MCF 10A (cell line): ENCODE measurements at regions not wholly inside any gene's neighbourhood (a gene's known extent, or its start where the extent isn't known, plus 50 kb on each side); places are given as distances from the start of the nearest gene placed in this dataset.

Source experiments
- BruUV-seq: library from RNA; stranded (reverse); fragments of 400-500 nt; replicated peaks from 2 replicates; lab custom pipeline; 2021; lab: Mats Ljungman, UMichigan
- CTCF ChIA-PET: fragments of 300-600 bp; sonication (Branson Sonifier 250); formaldehyde crosslinking; extraction: SDS; loops from one replicate; lab custom pipeline; 2021; ENCODE audit warnings: antibody characterized with exemption, inconsistent platforms; lab: Yijun Ruan, JAX
- POLR2A ChIA-PET: fragments of 300-600, 350-650 bp; sonication (Branson Sonifier 250); formaldehyde crosslinking; extraction: SDS; loops from one replicate; lab custom pipeline; 2020; ENCODE audit warnings: antibody characterized with exemption, inconsistent platforms; lab: Yijun Ruan, JAX
- DNase-seq: peaks from one replicate; pipeline ENCODE4 v3.0.0-alpha.2; 2018; ENCODE audit not compliant: unreplicated experiment
- H3K27ac Mint-ChIP-seq: one replicate; pipeline ENCODE4 v1.8.0; 2022; ENCODE audit warnings: mild to moderate bottlenecking, low read depth, mixed read lengths; ENCODE audit not compliant: unreplicated experiment
- H3K27me3 Mint-ChIP-seq: one replicate; pipeline ENCODE4 v1.8.0; 2022; ENCODE audit warnings: mixed read lengths; ENCODE audit not compliant: insufficient read depth, unreplicated experiment
- H3K36me3 Mint-ChIP-seq: one replicate; pipeline ENCODE4 v1.8.0; 2022; ENCODE audit warnings: mild to moderate bottlenecking, moderate library complexity, mixed read lengths; ENCODE audit not compliant: insufficient read depth, unreplicated experiment
- H3K4me1 Mint-ChIP-seq: one replicate; pipeline ENCODE4 v1.8.0; 2022; ENCODE audit warnings: mixed read lengths; ENCODE audit not compliant: insufficient read depth, unreplicated experiment
- H3K4me3 Mint-ChIP-seq: one replicate; pipeline ENCODE4 v1.8.0; 2022; ENCODE audit warnings: mild to moderate bottlenecking, moderate library complexity, mixed read lengths; ENCODE audit not compliant: unreplicated experiment
- H3K9me3 Mint-ChIP-seq: one replicate; pipeline ENCODE4 v1.8.0; 2022; ENCODE audit warnings: mixed read lengths; ENCODE audit not compliant: unreplicated experiment
- intact Hi-C: fragments of 100-400 bp; cut with micrococcal nuclease; formaldehyde crosslinking; loops from 2 replicates; pipeline ENCODE4 v1.14.1; 2022
- TF ChIP-seq, protein P1 (sequence below): fragments of 200-600 bp; IDR thresholded peaks from one replicate; pipeline ENCODE4 v1.8.0; 2022; ENCODE audit warnings: antibody characterized with exemption, mild to moderate bottlenecking; ENCODE audit not compliant: unreplicated experiment

DNA sequence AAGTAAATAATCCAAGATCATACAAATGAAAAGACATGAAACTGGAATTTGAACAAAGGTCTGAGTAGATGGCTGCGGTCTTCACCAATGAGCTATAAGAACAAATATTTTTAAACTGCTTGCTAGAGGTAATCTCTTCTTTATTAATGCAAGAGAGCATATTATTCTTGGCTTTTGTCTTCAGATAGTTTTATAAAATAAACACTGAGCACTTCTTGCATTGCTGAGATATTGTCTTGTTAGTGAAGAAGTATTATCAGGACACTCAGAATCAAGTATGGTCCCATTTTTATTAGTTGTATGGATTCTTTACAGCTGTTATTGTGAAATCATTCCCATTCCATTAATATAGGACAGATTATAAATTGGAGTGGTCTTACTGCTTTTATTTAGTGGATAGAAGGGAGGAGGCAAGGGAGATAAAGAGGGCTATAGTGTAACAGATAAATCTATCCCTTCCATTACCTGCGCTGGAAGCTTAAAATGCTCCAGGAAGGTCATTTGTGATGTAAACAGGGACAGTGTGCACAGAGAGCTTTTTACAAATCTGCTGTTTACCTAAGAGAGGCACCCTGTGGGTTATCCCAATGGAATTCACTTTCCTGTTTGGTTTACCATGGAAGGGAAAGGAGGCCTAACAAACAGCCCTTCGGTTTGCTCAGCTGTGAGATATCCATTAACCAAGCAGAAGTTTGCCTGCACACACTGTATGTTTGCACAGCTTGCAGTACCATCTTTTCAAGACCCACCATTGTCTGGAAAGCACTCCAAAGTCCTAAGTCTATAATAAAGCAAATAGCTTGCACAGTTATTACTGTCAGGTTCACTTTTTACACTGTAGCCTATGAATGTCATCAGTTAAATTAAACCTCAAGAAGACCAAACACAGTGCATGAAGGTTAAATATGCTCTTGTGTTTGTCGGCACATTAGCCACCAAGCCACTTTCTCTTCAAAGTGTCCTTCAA, 347.7 kb upstream of the TGFBR2 start:
- TF ChIP-seq, protein P1, sequence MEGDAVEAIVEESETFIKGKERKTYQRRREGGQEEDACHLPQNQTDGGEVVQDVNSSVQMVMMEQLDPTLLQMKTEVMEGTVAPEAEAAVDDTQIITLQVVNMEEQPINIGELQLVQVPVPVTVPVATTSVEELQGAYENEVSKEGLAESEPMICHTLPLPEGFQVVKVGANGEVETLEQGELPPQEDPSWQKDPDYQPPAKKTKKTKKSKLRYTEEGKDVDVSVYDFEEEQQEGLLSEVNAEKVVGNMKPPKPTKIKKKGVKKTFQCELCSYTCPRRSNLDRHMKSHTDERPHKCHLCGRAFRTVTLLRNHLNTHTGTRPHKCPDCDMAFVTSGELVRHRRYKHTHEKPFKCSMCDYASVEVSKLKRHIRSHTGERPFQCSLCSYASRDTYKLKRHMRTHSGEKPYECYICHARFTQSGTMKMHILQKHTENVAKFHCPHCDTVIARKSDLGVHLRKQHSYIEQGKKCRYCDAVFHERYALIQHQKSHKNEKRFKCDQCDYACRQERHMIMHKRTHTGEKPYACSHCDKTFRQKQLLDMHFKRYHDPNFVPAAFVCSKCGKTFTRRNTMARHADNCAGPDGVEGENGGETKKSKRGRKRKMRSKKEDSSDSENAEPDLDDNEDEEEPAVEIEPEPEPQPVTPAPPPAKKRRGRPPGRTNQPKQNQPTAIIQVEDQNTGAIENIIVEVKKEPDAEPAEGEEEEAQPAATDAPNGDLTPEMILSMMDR = no peak
- H3K27ac Mint-ChIP-seq = no peak overlapping the region
- ChIA-PET CTCF (no interaction called here), POLR2A (interaction anchor here (0.6 to 1.3 kb wide), 4 partner anchors 10 to 87 kb away, joined by 3 to 6 read pairs (median 4); no protein-coding TSS in a partner anchor)
- no peaks in the 10 kb centered on the region for H3K9me3 Mint-ChIP-seq
- DNase-seq = no peak
- intact Hi-C loops = no loop called here
- H3K4me1 Mint-ChIP-seq = no peaks in the 10 kb centered on the region
- no peaks in the 10 kb centered on the region for H3K36me3 Mint-ChIP-seq
- BruUV-seq = no TSS peak
- no peak overlapping the region for H3K4me3 Mint-ChIP-seq
- H3K27me3 Mint-ChIP-seq = no peaks in the 10 kb centered on the region

DNA sequence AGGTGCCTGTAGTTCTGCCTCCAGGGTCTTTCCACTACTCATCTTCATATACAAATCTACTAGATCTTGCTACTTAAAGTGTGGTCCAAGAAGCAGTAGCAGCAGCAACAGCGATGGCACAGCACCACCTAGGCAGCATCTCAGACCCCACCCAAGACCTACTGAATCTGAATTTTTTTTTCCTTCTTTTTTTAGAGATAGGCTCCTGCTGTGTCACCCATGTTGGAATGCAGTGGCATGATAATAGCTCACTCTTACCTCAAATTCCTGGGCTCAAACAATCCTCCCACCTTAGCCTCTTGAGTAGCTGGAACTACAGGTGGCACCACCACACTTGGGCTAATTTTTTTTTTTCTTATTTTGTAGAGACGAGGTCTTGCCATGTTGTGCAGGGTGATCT, 346.7 kb upstream of the TGFBR2 start:
- ChIA-PET POLR2A (interaction anchor here (0.7 to 1.3 kb wide), 3 partner anchors 9 to 437 kb away, joined by 4 to 6 read pairs (median 4); no protein-coding TSS in a partner anchor), CTCF (interaction anchor here (0.6 kb wide), 2 partner anchors 61 to 196 kb away, joined by 3 read pairs; no protein-coding TSS in a partner anchor)
- no peak overlapping the region for H3K4me3 Mint-ChIP-seq
- no peak for DNase-seq
- H3K4me1 Mint-ChIP-seq = no peaks in the 10 kb centered on the region
- H3K9me3 Mint-ChIP-seq = no peaks in the 10 kb centered on the region
- H3K36me3 Mint-ChIP-seq = no peaks in the 10 kb centered on the region
- TF ChIP-seq, protein P1 = no peak
- H3K27me3 Mint-ChIP-seq = no peaks in the 10 kb centered on the region
- H3K27ac Mint-ChIP-seq = no peak overlapping the region
- BruUV-seq = no TSS peak
- intact Hi-C loops = no loop called here

DNA sequence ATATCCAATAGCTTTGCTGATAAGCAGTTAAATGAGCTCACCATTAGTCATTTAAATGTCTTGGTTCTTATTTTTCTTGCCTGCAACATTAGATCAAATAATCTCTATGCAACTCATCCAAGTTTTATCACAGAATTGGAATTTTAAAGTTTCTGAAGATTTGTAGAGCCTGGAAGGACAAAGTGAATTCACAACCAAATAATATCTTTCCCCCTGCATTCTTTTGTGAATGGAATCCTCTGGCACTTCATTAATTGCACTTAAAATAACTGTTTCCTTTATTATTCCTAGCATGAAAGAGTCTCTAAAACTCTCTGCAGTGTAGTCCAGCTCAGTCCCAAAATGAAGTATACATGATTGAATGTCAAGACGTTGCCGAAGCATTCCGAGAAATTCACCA, 345.6 kb upstream of the TGFBR2 start:
- peaks cover 7% of the 10 kb centered on the region for H3K9me3 Mint-ChIP-seq
- DNase-seq = no peak
- TF ChIP-seq, protein P1 = no peak
- no peaks in the 10 kb centered on the region for H3K27me3 Mint-ChIP-seq
- BruUV-seq = no TSS peak
- H3K4me3 Mint-ChIP-seq = no peak overlapping the region
- POLR2A ChIA-PET = interaction anchor here (0.8 kb wide), 1 partner anchor 9 kb away, joined by 3 read pairs; no protein-coding TSS in a partner anchor
- CTCF ChIA-PET = interaction anchor here (0.9 kb wide), 1 partner anchor 257 kb away, joined by 5 read pairs; no protein-coding TSS in a partner anchor
- intact Hi-C loops = no loop called here
- H3K4me1 Mint-ChIP-seq = no peaks in the 10 kb centered on the region
- H3K36me3 Mint-ChIP-seq = no peaks in the 10 kb centered on the region
- no peak overlapping the region for H3K27ac Mint-ChIP-seq

DNA sequence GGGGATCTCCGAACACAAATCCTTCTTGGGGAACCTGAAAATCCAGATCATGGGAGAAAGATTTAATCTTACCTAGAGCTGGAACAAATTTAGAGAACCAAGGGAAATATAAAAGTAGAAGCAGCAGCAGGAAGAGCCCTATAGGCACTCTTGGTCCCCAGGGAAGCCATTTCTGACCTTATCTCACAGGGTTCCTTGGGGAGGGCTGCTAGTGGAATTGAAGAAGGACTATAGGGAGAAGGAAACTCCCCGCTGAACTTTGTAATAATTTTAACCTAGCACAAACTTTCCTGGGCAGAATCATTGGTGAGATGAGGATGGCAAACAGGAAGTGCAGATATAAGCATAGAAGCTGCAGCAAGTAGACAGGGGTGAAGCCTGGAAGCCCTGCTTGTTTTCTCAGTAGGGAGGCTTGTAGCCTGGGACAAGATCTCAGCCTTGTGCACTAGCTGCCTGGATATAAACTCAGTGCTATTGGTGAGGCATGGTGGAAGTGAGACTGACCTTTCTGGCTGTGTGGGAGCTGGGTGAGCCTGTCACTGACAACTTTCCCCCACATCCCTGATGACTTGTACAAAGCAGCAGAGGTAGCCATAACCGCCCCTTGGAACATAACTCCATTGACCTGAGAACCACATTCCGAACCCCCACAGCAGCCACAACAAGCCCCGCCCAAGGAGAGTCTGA, 343.0 kb upstream of the TGFBR2 start:
- Mint-ChIP-seq H3K36me3 (no peaks in the 10 kb centered on the region), H3K4me3 (no peak overlapping the region), H3K9me3 (peaks cover 9% of the 10 kb centered on the region), H3K27me3 (no peaks in the 10 kb centered on the region), H3K4me1 (peaks cover 2% of the 10 kb centered on the region), H3K27ac (no peak overlapping the region)
- no TSS peak for BruUV-seq
- CTCF ChIA-PET = interaction anchor here (0.7 to 1.8 kb wide), 3 partner anchors 12 to 988 kb away, joined by 4 to 6 read pairs (median 4); no protein-coding TSS in a partner anchor
- TF ChIP-seq, protein P1 = no peak
- no peak for DNase-seq
- intact Hi-C loops = no loop called here
- POLR2A ChIA-PET = no interaction called here
